ENCODE measurements at regions not wholly inside any gene's neighbourhood (a gene's known extent, or its start where the extent isn't known, plus 50 kb on each side); places are given as distances from the start of the nearest gene placed in this dataset.
"Not testable (repeated sequence)": the region's sequence is repeated elsewhere in the genome, so short reads cannot be mapped to it uniquely, and the experiment has no call there.

DNA sequence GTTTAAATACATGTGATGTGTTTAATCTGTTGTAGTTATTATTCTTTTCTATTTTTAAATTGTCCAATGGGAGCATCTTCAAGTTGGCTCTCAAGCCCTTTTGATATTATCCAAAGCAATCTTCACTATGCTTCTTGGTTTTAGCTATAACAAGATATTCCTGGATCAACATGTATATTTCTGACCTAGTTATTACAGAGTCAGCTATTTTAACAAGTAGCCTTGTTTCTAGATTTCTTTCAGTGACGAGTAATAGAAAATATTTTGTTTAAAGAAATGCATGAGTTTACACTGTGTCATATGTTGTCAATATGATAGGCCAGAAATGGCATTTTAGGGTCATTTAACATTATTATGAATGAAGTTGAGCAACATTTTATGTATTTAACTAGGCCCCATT is 421.8 kb upstream of the MAP2 start:
- no peak overlapping the region for H3K4me3 ChIP-seq (IDR thresholded peaks at IDR 0.05; ENCODE audit: insufficient read depth, low read depth, low read length)
- TF ChIP-seq, protein P1, sequence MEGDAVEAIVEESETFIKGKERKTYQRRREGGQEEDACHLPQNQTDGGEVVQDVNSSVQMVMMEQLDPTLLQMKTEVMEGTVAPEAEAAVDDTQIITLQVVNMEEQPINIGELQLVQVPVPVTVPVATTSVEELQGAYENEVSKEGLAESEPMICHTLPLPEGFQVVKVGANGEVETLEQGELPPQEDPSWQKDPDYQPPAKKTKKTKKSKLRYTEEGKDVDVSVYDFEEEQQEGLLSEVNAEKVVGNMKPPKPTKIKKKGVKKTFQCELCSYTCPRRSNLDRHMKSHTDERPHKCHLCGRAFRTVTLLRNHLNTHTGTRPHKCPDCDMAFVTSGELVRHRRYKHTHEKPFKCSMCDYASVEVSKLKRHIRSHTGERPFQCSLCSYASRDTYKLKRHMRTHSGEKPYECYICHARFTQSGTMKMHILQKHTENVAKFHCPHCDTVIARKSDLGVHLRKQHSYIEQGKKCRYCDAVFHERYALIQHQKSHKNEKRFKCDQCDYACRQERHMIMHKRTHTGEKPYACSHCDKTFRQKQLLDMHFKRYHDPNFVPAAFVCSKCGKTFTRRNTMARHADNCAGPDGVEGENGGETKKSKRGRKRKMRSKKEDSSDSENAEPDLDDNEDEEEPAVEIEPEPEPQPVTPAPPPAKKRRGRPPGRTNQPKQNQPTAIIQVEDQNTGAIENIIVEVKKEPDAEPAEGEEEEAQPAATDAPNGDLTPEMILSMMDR (conservative IDR thresholded peaks at IDR 0.05; ENCODE audit: low read depth, low read length): no peak
- H3K9ac ChIP-seq: no peak overlapping the region
- H3K4me1 ChIP-seq (ENCODE audit: low read depth, poor library complexity, severe bottlenecking): no peaks in the 10 kb centered on the region
- H3K79me2 ChIP-seq (ENCODE audit: insufficient read depth, low read depth): no peaks in the 10 kb centered on the region
- H3K36me3 ChIP-seq (ENCODE audit: insufficient read depth): no peaks in the 10 kb centered on the region
- H4K20me1 ChIP-seq (ENCODE audit: insufficient read depth): no peaks in the 10 kb centered on the region
- no peak overlapping the region for H2AFZ ChIP-seq (ENCODE audit: low read depth)
- no peaks in the 10 kb centered on the region for H3K27me3 ChIP-seq (ENCODE audit: insufficient read depth, low read depth)
- H3K4me2 ChIP-seq: no peak overlapping the region
- H3K27ac ChIP-seq: no peak overlapping the region

DNA sequence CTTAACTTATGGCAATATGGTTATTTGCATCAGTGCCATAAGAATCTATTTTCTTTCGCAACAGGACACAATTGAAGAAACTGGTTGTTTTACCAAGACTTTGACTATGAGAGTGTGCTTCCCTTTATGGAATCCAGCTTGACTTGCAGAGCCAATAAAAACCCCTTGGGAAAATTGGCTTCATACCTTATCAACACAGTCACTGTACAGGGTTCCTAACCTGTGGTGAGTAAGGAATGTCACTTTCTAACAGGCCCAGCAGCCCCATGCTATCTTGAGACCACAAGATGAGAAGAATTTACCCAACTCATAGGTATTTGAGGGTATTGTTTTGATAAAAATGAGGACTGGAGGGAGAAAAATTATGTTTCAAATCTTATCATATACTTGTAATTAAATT is 418.5 kb upstream of the MAP2 start:
- no peaks in the 10 kb centered on the region for H3K27me3 ChIP-seq (ENCODE audit: insufficient read depth, low read depth)
- H3K4me3 ChIP-seq (IDR thresholded peaks at IDR 0.05; ENCODE audit: insufficient read depth, low read depth, low read length): no peak overlapping the region
- no peaks in the 10 kb centered on the region for H4K20me1 ChIP-seq (ENCODE audit: insufficient read depth)
- no peaks in the 10 kb centered on the region for H3K79me2 ChIP-seq (ENCODE audit: insufficient read depth, low read depth)
- no peak overlapping the region for H2AFZ ChIP-seq (ENCODE audit: low read depth)
- H3K36me3 ChIP-seq (ENCODE audit: insufficient read depth): no peaks in the 10 kb centered on the region
- TF ChIP-seq, protein P1 (conservative IDR thresholded peaks at IDR 0.05; ENCODE audit: low read depth, low read length): no peak
- no peak overlapping the region for H3K27ac ChIP-seq
- no peak overlapping the region for H3K4me2 ChIP-seq
- H3K9ac ChIP-seq: no peak overlapping the region
- peaks cover 6% of the 10 kb centered on the region for H3K4me1 ChIP-seq (ENCODE audit: low read depth, poor library complexity, severe bottlenecking)

DNA sequence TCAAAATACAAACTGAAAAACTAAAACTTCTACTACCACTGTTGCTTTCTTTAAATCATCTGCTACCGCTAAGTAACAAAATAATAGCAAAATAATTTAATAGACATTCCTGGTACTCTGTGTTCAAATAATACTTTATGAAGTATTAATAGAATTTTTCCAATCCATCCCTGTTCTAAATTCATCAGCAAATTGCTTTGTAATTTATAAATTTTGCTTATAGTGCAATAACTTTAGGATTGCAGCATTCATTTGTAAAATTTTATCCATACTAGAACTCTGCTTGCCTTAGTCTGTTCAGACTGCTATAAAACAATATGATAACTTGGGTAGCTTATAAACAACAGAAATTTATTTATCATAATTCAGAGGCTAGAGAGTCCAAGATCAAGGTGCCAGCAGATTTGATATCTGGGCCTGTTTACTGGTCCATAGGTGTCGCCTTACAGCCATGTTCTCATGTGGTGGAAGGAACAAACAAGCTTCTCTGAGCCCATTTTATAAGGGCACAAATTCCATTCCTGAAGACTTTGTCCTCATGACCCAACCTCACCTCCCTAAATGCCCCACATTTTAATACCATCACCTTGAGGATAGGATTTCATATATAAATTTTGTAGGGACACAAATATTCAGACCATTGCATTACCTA is 415.1 kb upstream of the MAP2 start:
- H3K4me2 ChIP-seq: no peak overlapping the region
- H3K36me3 ChIP-seq (ENCODE audit: insufficient read depth): no peaks in the 10 kb centered on the region
- TF ChIP-seq, protein P1 (conservative IDR thresholded peaks at IDR 0.05; ENCODE audit: low read depth, low read length): no peak
- no peak overlapping the region for H3K27ac ChIP-seq
- no peak overlapping the region for H3K4me3 ChIP-seq (IDR thresholded peaks at IDR 0.05; ENCODE audit: insufficient read depth, low read depth, low read length)
- no peaks in the 10 kb centered on the region for H3K79me2 ChIP-seq (ENCODE audit: insufficient read depth, low read depth)
- H3K9ac ChIP-seq: no peak overlapping the region
- H3K27me3 ChIP-seq (ENCODE audit: insufficient read depth, low read depth): no peaks in the 10 kb centered on the region
- no peaks in the 10 kb centered on the region for H4K20me1 ChIP-seq (ENCODE audit: insufficient read depth)
- peaks cover 6% of the 10 kb centered on the region for H3K4me1 ChIP-seq (ENCODE audit: low read depth, poor library complexity, severe bottlenecking)
- no peak overlapping the region for H2AFZ ChIP-seq (ENCODE audit: low read depth)

DNA sequence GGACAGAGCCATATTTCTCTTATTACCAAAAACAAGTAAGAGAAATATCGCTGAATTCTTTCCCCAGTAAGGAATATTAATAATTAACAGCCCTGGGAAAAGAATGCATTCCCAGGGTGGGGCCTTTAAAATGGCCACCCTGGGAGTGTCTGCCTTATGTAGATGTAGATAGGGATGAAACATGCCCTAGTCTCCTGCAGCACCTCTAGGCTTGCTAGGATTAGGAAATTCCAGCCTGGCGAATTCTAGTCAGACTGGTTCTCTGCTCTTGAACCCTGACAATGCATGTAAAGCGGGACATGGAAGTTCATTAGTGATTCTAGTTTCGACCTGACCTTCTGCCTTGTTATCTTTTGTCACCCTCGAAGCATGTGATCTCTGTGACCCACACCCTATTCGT is 405.2 kb upstream of the MAP2 start:
- H3K4me1 ChIP-seq (ENCODE audit: low read depth, poor library complexity, severe bottlenecking); H3K27me3 ChIP-seq (ENCODE audit: insufficient read depth, low read depth); H3K79me2 ChIP-seq (ENCODE audit: insufficient read depth, low read depth); H3K9ac ChIP-seq; H4K20me1 ChIP-seq (ENCODE audit: insufficient read depth); H3K4me3 ChIP-seq (IDR thresholded peaks at IDR 0.05; ENCODE audit: insufficient read depth, low read depth, low read length); H3K36me3 ChIP-seq (ENCODE audit: insufficient read depth); H3K4me2 ChIP-seq; H3K27ac ChIP-seq; H2AFZ ChIP-seq (ENCODE audit: low read depth): not testable (repeated sequence)

DNA sequence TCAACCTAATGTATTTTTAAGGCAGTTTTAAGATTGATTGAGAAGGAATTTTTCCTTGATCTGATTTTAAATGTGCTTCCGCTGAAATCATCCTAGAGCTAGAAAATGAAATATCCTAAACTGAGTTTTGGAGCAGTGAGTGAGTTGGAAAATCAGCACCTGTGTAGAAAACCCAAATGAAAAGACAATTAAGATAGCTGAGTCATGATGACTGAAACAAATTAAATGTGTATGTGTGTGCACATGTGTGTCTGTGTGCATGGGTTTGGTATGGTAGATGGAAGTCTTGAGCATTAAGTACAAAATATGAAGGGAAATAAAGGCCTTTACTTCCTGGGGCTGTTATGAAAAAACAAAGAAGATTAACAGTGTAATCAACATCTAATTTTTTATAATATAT is 394.6 kb upstream of the MAP2 start:
- no peaks in the 10 kb centered on the region for H3K79me2 ChIP-seq (ENCODE audit: insufficient read depth, low read depth)
- TF ChIP-seq, protein P1 (conservative IDR thresholded peaks at IDR 0.05; ENCODE audit: low read depth, low read length): no peak

More for the DNA sequence above, 394.6 kb upstream of the MAP2 start:
- Histone ChIP-seq H3K36me3 (ENCODE audit: insufficient read depth) (no peaks in the 10 kb centered on the region), H3K4me3 (IDR thresholded peaks at IDR 0.05; ENCODE audit: insufficient read depth, low read depth, low read length) (no peak overlapping the region), H3K4me1 (ENCODE audit: low read depth, poor library complexity, severe bottlenecking) (no peaks in the 10 kb centered on the region), H4K20me1 (ENCODE audit: insufficient read depth) (no peaks in the 10 kb centered on the region), H2AFZ (ENCODE audit: low read depth) (no peak overlapping the region), H3K9ac (no peak overlapping the region), H3K27ac (no peak overlapping the region), H3K27me3 (ENCODE audit: insufficient read depth, low read depth) (no peaks in the 10 kb centered on the region), H3K4me2 (no peak overlapping the region)
